HG03060 (cell line): ENCODE measurements at regions not wholly inside any gene's neighbourhood (a gene's known extent, or its start where the extent isn't known, plus 50 kb on each side); places are given as distances from the start of the nearest gene placed in this dataset.
"Not testable (repeated sequence)": the region's sequence is repeated elsewhere in the genome, so short reads cannot be mapped to it uniquely, and the experiment has no call there.

Experiments
- ATAC-seq: cut with Tn5 transposase; IDR thresholded peaks from one replicate; pipeline ENCODE4 v1.9.1; 2021; ENCODE audit warnings: low read depth, moderate number of reproducible peaks; ENCODE audit not compliant: unreplicated experiment

DNA sequence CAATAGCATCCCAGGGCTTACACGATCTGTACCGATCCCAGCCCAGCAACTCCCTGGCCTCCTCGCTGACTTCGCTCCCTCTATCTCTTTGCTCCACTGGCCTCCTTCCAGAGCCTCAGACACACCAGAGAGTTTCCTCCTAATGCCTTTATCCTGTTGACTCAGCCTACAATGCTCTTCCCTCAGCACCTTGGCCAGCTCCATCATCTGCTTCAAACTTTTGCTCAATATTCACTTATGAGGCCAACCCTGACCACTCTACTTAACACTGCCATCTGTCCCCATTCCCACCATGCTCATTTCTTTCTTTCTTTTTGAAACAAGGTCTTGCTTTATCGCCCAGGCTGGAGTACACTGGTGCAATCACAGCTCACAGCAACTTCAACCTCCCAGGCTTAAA, 180.9 kb downstream of the CEP170 start:
- ATAC-seq, result not testable (repeated sequence)

DNA sequence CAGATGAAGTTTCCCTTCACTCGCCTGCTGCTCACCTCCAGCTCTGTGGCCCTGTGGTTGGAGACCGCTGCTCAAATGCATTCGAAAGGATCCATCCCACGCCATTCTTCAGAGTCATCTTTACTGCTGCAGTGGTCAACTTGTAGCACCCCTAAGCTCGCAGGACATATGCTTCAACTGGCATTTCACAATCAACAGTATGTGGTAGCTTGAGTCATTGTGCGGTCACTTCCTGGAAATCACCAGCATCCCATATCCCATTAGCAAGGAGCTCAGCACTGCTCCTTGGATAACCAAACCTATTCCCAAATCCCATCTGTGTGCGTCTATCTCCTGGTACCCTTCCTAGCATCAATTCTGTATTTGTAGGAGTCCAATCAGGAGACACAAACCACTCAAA, 188.0 kb downstream of the CEP170 start:
- not testable (repeated sequence) for ATAC-seq

DNA sequence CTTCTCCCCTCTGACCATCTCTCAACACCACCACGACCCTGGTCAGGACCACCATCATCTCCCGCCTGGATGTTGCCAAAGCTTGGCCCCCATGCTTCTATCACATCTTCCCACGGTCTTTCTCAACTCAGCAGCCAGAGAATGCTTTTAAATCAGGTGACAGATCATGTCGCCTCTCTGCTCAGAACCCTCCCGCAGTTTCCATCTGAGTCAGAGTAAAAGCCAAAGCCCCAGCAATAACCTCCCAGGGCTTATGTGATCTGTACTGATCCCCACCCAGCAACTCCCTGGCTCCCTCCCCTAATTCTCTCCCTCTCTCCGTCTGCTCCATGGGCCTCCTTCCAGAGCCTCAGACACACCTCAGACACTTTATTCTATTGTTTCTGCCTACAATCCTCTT, 193.1 kb downstream of the CEP170 start:
- ATAC-seq, result not testable (repeated sequence)

DNA sequence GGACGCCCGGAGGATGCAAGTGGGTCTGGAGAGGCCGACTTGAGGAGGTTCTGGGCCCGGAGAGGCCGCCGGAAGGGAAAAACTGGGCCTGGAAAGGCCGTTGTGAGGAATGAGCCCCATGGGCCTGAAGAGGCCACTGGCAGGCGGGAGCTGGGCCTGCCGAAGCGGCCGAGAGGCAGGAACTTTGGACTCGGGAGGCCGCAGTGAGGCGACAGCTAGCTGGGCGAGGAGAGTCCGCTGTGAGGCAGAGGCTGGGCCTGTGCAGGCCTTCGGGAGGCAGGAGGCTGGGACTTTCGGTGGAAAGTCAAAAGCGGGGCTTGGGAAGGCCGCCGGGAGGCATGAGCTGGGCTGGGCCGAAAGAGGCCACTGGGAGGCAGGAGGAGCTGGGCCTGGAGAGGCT, 199.6 kb downstream of the CEP170 start:
- not testable (repeated sequence) for ATAC-seq

DNA sequence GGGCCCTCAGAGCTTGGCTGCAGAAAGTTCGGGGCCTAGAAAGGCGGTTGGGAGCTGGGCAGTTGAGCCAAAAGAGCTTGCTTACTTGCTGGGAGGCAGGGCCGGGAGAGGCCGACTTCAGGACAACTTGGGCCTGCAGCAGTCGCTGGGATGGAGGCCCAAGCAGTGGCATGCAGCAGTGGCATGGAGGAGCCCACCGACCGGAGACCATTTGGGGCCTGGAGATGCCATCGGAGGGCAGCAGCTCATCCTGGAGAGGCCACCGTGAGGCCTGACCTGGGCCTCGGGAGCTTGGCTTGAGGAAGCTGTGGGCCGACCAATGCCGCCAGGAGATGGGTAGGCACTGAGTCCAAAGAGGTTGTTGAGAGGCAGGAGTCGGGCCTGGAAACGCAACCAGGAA, 200.0 kb downstream of the CEP170 start:
- not testable (repeated sequence) for ATAC-seq

DNA sequence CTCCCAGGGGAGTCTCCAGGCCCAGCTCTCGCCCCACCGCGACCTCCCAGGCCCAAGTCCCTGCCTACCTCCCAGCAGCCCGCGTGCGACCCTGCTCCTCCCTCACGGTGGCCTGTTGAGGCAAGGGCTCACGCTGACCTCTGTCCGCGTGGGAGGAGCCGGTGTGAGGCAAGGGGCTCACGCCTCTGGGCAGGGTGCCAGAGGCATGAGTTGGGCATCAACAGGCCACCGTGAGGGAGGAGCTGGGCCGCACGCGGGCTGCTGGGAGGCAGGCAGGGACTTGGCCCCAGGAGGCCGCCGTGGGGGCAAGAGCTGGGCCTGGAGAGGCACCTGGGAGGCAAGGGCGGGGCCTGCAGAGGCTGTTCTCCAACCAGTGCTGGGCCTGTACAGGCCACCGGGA, 200.4 kb downstream of the CEP170 start:
- not testable (repeated sequence) for ATAC-seq

DNA sequence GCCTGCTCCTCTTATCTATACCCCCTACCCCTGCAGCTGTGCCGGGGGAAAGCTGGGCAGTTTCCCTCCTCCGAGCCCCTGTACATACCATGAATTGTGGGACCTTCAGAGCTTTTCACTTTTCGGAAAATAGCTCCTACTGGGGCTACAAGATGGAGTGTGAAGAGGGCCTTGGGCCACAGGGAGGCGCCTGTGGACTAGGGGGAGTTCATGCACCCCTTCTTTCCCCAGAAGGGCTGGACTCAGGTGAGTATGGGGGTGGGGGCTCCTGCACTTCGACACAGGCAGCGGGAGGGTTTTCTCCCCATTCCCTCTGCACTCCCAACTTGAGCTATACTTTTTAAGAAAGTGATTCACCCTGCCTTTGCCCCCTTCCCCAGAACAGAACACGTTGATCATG, 202.0 kb downstream of the CEP170 start:
- not testable (repeated sequence) for ATAC-seq

DNA sequence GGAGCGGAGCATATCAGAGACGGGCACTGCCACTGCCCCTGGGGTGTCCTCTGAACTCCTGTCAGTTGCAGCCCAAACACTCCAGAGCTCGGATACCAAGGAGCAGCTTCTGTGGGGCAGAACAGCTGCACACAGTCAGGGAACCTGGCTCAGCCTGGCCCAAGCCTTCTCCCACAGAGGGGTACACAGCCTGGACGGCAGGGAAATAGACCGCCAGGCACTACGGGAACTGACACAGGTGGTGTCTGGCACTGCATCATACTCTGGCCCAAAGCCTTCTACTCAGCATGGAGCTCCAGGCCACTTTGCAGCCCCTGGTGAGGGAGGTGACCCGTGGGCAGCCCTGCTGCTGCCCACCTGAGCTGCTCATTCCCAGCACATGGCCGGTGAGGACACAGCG, 204.5 kb downstream of the CEP170 start:
- ATAC-seq, result not testable (repeated sequence)

DNA sequence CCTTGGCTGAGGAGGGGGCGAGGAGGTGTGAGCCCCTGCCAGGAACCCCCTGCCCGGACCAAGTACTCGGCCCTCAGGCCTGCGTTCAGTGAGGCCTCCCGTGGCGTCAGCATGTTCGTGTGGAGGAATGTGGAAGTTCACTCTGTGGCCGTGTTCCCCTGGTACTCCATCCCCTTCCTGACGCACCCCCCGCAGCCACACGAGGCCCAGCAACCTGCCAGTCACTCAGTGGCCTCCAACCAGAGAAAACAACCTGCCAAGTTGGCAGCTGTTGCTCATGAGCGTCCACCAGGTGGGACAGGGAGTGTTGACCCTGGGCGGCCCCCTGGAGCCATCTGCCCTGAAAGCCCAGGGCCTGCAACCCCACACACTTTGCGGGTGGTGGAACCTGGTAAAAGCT, 205.4 kb downstream of the CEP170 start:
- ATAC-seq, result not testable (repeated sequence)

DNA sequence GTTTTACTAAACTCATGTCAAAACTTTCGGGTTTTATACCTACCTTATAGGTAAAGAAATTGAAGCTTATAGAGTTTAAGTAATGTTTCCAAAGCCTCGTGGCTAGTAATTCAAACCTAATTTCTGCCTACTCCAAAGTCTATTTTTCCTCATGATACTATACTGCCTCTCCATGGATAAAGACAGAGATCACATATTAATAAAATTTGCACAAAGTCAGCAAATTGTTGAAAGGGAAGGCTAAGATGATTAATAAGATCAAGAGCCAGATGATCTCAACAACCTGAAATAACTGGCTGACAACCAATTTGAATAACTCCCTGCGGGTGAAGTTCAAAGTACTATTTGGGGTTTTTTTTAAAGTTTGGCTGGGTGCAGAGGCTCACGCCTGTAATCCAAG, 233.7 kb downstream of the CEP170 start:
- not testable (repeated sequence) for ATAC-seq

DNA sequence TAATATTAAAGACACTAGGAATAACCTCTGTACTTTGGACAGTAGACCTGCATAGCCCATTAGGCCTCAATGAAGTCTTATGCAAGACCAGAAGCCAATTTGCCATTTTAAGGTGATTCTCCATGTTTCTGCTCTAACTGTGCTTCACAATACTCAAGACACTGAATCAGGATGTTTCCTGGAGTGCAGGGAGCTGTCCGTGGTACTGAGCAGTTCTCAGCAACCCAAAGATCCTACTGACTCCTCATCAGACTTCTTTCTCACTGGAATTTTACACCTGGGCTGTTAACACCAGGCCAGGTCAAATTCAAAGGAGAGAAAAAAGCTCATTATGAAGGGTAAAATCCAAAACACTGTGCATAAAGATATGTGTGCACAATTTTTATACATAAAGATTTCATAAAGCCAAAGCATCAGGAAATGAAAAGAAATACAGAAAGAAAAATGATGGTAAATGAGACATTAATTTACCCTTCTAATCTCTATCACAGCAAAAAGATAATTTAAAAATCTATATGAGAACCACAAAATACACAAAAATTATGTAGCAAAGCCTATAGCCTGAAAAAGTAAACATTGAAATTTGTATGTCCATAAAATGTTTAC, 235.9 kb downstream of the CEP170 start:
- not testable (repeated sequence) for ATAC-seq

DNA sequence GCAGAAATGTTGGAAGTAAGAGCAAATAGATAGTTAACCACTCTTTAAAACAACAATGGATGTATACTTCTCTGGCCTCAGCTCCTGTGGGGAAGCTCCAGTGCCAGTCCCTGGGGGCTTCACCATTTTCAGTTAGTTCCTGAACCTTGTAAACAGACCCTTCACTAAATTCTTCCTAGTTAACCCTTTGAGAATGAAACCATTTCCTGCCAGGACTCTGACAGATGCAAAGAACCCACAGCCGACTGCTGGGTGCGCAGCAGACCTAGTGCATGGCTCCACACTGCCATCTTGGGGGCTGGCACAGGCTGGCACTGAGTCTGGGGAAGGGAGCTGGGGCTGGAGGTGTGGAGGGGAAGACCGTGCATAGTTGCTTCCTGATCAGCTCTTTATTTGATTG, 244.4 kb downstream of the CEP170 start:
- not testable (repeated sequence) for ATAC-seq

DNA sequence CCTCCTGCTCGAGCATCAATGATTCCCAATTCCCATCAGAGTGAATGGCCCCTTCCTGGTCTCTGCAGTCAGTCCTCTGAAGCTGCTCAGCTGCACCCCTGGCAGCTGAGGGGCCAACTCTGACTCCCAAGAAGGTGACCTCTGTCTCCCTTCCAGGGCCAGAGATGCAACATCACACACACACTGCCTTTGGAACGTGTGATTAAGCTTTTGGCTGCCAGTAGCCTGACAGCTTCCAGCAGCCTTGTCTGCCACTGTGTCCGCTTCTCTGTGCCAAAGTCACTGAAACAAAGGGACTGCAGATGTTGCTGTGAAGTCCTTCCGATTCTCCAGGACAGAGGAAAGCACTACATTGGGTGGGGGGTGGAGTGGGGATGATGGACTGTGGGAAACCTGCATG, 254.1 kb downstream of the CEP170 start:
- ATAC-seq, result not testable (repeated sequence)

DNA sequence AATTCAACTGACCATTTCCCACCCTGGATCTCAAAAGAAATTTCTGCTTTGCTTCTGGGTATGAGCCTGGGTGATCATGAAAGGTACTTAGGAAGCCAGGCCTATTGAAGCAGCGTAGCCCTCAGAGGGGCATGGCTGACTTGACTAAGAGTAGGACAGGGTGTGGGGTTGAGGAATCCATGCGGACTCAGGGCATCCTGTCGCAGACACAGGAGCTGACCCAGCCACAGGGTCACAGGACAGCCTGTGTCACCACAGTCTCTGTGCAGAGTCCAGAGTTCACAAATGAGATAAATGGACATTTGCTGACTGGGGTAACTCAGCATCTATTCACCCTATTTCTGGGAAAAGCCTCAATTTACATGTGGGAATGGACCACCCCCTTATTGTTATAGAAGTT, 262.3 kb downstream of the CEP170 start:
- not testable (repeated sequence) for ATAC-seq

DNA sequence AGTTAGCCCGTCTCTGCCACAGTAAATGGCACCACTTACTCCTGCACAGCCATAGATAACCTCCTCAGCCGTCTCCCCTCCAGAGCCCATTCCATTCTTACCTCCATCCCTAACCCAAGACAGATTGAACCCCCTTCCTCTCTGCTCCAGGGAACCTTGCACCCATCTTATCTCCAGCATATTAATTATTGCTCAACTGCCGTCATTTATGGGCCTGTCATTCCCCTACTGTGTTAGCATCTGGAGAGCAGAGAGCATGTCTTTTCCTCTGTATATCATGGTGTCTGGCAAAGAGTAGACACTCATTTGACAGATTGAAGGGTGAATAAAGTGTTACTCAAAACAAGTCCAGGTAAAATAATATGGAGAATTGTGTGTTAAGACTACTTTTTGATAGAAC, 270.0 kb downstream of the CEP170 start:
- not testable (repeated sequence) for ATAC-seq

DNA sequence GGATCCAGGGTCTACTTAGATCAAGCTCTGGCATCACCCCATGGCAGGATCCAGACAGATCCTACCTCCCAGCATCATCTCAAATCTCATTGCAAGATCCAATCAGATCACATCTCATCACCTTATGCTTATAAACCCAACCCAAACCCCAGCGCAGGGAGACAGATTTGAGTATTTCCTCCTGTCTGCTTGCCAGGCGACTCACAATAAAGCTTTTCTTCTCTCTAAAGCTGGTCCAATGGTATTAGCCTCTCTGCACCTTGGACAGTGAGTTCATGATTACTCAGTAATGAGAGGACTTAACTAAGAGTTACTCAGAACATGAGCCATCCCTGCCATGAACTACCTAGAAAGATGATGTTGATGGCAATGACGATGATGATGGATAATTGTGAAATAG, 281.7 kb downstream of the CEP170 start:
- ATAC-seq, result not testable (repeated sequence)

DNA sequence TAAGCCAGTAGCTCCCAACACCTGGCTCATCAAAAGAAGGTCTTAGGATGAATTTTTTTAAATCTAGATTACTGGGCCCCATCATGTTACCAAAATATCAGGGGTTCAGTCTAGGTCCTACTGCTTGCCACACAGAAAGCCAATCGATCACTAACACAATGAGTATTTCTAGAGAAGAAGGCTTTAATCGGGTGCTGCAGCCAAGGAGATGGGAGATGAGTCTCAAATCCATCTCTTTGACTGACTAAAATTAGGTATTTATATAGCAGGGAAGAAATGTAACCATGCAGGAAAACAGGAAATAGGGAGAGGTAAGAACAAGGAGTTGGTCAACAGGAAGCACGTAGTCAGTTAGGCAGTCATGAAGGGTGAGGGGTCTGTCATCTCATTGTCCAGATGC, 288.2 kb downstream of the CEP170 start:
- ATAC-seq, result no peak

DNA sequence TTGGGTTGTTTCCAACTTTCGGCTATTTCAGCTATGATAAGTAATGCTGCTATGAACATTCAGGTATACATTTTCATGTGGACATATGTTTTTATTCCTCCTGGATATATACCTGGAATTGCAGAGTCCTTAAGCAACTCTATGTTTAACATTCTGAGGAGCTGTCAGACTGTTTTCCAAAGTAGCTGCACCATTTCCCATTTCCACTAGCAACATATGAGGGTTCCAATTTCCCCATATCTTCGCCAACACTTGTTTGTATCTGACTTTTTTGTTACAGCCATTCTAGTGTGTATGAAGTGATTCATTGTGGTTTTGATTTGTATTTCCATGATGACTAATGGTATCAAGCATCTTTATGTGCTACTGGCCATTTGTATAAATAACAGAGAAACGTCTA, 295.7 kb downstream of the CEP170 start:
- ATAC-seq, result not testable (repeated sequence)

DNA sequence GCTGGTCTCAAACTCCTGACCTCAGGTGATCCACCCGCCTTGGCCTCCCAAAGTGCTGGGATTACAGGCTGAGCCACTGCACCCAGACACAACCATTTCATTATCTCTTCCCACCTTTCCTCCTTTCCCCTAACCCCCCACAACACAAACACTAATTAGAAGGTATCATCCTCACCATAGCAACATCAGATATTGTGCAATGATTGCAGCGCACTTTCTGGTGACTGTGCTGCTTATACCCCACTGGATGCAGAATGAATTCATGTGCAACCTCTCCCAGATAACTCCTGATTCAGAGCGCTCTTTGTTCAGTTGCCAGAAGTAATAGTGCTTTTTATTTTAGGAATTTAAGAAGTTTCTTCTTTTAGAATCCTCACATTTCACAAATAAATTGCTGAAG, 300.1 kb downstream of the CEP170 start:
- ATAC-seq, result not testable (repeated sequence)

DNA sequence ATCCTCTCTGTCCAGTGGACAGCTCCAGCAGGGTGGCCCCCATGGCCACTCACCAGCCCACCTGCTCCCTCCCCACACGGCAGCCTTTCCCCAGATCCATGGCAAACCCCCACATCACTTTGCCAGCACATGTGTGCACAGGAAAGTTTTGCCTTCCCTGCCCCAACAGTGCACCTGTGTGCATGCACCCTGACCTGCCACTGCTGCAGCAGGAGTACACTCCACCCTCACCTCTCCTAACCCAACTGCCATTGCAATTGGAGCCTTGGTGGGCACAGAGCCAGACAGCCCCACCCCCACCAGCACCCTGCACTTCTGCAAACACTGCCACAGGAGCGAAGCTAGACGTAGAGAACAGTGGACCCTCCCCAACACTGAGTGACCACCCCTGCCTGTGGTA, 308.9 kb downstream of the CEP170 start:
- ATAC-seq, result no peak

DNA sequence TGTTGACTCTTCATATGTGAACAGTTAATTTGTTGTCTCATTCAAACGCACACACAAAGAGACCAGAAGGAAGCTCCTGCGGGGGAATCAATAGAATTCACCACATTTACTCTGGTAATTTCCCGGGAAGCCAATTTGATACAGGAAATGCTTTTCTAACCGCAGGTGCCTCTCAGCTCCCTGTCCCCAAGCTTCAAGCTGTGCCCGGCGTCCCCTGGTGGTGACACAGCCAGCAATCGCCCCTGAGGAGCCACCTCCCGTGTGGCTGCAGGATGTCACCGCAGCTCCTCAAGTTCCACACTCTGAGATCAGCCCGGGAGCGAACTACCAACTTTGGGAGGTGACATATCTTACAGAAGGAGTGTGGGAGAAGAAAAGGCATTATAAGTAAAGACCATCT, 318.4 kb downstream of the CEP170 start:
- not testable (repeated sequence) for ATAC-seq

DNA sequence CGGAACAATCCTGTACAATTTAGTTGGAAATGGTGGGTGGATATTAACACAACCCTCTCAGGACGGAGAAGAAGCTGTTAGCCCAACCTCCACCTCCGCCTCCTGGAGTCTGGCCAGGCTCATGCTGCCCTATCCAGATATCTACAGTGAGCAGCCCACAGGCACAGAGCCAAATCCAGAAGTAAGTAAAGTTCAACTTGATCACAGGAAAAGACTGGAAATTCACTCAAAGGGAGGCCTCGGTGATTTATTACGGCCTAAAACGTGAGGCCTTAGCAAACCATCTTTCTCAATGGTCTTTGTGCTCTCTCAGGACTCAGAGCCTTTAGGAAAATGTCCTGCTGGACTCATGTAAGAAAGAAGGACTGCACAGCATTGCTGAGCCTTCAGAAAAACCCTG, 330.4 kb downstream of the CEP170 start:
- not testable (repeated sequence) for ATAC-seq

DNA sequence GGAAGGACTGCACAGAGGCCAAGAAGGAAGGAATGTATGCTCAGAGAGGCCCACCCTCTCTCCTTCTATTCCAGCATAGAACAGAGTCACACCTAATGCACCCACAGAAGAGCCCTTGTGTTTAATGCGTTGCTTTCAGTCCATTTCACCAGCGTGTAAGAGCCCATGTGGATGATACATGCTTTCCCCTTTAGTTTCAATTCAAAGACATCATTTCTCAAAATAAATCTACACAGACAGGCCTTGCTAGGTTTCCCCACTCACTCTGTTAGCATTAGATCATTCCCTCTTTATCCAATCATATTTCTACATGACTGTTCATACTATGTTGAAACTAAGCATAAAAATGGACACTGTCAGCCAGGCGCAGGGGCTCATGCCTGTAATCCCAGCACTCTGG, 331.5 kb downstream of the CEP170 start:
- not testable (repeated sequence) for ATAC-seq
